ENCODE measurements at regions not wholly inside any gene's neighbourhood (a gene's known extent, or its start where the extent isn't known, plus 50 kb on each side); places are given as distances from the start of the nearest gene placed in this dataset.

DNA sequence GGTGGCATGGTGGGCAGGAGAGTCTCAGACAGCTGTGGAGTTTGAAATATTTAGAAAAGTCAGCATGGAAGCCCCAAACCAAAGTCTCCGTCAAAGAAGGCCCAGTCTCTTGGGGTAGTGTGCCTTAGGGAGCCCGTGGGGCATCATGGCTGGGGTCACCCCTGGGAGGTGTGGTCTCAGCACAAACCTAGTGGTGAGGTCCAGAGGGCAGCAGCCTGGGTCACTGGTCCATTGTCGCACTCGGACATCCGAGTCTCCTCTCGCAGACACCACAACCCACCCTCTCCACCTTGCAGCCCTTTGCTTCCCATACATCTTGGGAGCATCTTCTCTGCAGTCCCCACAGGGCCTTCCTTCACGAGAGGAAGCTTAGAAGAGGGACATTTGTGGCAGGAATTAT is 588.0 kb upstream of the TMEM132C start:
- TF ChIP-seq, protein P1, sequence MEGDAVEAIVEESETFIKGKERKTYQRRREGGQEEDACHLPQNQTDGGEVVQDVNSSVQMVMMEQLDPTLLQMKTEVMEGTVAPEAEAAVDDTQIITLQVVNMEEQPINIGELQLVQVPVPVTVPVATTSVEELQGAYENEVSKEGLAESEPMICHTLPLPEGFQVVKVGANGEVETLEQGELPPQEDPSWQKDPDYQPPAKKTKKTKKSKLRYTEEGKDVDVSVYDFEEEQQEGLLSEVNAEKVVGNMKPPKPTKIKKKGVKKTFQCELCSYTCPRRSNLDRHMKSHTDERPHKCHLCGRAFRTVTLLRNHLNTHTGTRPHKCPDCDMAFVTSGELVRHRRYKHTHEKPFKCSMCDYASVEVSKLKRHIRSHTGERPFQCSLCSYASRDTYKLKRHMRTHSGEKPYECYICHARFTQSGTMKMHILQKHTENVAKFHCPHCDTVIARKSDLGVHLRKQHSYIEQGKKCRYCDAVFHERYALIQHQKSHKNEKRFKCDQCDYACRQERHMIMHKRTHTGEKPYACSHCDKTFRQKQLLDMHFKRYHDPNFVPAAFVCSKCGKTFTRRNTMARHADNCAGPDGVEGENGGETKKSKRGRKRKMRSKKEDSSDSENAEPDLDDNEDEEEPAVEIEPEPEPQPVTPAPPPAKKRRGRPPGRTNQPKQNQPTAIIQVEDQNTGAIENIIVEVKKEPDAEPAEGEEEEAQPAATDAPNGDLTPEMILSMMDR (IDR thresholded peaks at IDR 0.05; ENCODE audit: insufficient read depth, low read length, poor library complexity, severe bottlenecking): no peak
- no peak for TF ChIP-seq EZH2phosphoT487 (conservative IDR thresholded peaks at IDR 0.05; ENCODE audit: low read length)
